ENCODE measurements at regions not wholly inside any gene's neighbourhood (a gene's known extent, or its start where the extent isn't known, plus 50 kb on each side); places are given as distances from the start of the nearest gene placed in this dataset.

DNA sequence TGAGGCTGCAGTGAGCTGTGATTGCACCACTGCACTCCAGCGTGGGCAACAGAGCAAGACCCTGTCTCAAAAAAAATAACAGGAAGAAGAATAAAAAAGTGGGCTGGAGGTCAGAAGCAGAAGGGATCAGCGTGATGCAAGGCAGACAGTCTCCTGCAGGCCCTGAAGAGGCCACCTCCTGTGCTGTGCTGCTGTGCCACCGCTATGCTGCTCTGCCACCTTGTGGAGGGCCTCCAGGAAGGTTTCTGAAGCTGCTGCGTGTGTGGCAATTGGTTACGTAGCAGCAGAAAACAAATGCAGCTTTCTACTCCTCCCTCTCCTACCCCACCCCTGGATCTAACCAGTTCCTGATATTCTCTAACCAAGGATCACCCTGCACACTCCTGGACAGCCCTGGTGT is 815.5 kb downstream of the KCNJ18 start:
- H3K4me3 ChIP-seq (ENCODE audit: low read length), result no peak overlapping the region
- TF ChIP-seq, protein P1, sequence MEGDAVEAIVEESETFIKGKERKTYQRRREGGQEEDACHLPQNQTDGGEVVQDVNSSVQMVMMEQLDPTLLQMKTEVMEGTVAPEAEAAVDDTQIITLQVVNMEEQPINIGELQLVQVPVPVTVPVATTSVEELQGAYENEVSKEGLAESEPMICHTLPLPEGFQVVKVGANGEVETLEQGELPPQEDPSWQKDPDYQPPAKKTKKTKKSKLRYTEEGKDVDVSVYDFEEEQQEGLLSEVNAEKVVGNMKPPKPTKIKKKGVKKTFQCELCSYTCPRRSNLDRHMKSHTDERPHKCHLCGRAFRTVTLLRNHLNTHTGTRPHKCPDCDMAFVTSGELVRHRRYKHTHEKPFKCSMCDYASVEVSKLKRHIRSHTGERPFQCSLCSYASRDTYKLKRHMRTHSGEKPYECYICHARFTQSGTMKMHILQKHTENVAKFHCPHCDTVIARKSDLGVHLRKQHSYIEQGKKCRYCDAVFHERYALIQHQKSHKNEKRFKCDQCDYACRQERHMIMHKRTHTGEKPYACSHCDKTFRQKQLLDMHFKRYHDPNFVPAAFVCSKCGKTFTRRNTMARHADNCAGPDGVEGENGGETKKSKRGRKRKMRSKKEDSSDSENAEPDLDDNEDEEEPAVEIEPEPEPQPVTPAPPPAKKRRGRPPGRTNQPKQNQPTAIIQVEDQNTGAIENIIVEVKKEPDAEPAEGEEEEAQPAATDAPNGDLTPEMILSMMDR (conservative IDR thresholded peaks at IDR 0.05; ENCODE audit: low read depth, low read length), result no peak
- DNase-seq (ENCODE audit: low read depth), result no peak

DNA sequence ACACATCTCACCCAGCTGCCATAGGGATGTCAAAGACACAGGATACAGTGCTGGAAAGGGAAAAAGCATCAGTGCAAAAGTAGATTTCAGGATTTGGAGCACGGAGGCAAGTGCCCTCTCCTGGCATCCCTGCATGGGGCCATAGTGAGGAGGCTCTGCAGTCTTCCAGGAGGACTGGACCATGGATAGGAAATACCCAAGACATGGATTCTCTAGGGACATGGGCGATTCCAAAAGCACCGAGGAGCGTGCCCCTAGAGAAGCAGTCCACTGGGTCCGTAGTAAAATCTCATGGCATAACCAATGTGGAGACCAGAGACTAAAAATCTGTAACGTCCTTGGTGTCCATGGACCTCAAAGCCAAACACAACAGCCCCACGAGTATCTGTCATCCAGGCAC is 818.2 kb downstream of the KCNJ18 start:
- no peak overlapping the region for H3K4me3 ChIP-seq (ENCODE audit: low read length)
- no peak for DNase-seq (ENCODE audit: low read depth)
- TF ChIP-seq, protein P1 (conservative IDR thresholded peaks at IDR 0.05; ENCODE audit: low read depth, low read length), result no peak

DNA sequence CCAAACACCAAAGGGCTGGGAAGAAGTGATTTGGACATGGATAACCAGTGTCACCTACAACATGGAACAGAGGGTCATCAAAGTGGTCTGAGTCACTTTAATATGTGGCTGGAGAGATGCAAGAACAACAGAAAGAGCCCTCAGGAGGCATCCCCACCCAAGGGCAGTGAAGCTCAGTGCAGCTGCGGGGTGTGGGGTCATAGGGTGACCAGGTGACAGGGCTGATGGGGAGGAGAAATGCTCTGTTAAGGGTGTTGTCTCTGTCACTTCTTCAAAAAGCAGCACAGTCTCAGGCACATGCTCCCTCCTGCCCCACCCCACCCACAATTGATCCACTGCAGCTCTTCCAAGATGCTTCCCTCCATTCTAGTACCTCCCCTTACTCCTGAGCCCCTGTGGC is 819.1 kb downstream of the KCNJ18 start:
- H3K4me3 ChIP-seq (ENCODE audit: low read length), result no peak overlapping the region
- DNase-seq (ENCODE audit: low read depth), result no peak
- TF ChIP-seq, protein P1 (conservative IDR thresholded peaks at IDR 0.05; ENCODE audit: low read depth, low read length), result no peak

DNA sequence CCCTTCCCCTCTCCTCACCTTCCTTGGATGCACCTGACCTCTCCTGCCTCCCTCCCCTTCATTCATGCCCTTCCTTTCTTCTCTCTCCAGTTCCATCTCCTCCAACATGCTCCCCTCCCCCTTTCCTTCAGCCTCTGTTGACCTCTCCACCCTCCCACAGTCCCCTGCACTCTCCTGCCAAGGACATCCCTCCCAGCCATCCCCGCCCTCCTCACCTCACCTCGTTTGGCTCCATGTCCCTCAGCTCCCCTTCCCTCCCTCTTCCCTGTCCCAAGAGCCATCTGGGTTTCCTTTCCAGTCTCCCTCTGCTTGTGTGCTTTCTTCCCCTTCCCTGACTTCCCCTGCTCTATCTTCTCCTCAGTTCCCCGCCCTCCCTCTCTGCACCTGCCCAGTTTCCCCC is 819.7 kb downstream of the KCNJ18 start:
- DNase-seq (ENCODE audit: low read depth), result no peak
- no peak overlapping the region for H3K4me3 ChIP-seq (ENCODE audit: low read length)
- TF ChIP-seq, protein P1 (conservative IDR thresholded peaks at IDR 0.05; ENCODE audit: low read depth, low read length), result no peak

DNA sequence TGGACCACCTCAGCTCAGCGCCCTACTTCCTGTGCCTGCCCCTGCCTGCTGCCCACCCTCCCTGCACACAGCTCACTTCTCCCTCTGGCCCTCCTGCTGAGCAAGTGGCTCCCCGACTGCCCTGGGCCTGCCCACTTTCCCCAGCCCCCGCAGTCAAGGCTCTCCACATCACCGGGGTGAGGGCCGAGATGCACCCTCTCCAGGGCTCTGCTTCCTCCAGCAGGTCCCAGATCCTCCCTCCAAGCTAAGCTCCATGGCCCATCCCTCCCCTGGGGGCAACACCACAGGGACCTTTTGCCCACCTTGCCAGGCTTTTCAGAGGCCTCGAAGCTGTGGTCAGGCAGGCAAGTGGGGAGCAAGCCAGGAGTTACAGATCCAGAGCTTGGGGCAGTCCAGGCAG is 820.2 kb downstream of the KCNJ18 start:
- no peak for DNase-seq (ENCODE audit: low read depth)
- H3K4me3 ChIP-seq (ENCODE audit: low read length), result no peak overlapping the region
- TF ChIP-seq, protein P1 (conservative IDR thresholded peaks at IDR 0.05; ENCODE audit: low read depth, low read length), result no peak

DNA sequence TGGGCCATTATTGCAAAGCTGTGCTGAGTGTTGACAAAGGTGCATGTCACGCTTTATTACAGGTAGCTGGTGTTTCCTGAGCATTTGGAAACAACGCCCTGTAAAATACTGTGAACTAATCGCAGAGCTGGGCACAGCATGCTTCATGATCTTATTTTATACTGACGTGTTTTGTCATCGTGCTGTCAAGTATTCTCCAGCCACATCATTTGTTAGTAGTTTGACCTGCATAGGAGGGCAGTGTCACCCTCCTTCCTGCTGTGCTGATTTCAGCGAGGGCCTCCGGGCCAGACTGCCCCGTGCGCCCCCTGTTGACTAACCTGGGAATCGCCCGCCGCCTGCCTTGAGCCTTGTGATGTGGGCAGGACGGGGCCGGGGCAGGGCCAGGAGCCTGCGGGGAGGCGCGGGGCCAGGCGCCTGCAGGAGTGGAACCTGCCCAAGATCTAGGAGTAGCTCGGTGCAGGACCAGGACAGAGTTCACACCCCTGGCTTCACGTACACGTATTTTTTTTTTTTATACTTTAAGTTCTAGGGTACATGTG is 820.7 kb downstream of the KCNJ18 start:
- DNase-seq (ENCODE audit: low read depth), result no peak
- TF ChIP-seq, protein P1 (conservative IDR thresholded peaks at IDR 0.05; ENCODE audit: low read depth, low read length), result no peak

DNA sequence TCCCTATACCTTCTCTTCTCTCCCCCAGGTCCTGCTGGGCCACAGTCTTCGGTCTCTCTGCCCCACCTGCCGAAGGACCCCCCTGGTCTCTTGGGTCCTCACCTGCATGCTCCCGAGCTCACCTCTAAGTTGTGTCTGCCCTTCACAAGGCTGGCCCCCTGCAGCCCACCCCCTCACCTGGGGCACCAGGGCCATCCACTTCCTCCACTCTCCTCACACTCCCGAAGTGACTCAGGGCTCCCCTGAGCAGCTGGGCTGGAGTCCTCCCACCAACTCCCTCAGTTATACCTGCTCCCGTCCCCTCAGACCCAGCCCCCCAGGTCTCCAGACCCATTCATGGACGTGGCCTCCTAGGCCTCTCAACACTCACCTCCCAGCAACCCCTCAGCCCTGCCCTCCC is 822.0 kb downstream of the KCNJ18 start:
- DNase-seq (ENCODE audit: low read depth), result no peak
- TF ChIP-seq, protein P1 (conservative IDR thresholded peaks at IDR 0.05; ENCODE audit: low read depth, low read length), result no peak
- no peak overlapping the region for H3K4me3 ChIP-seq (ENCODE audit: low read length)

More for the DNA sequence above, 820.7 kb downstream of the KCNJ18 start:
- no peak overlapping the region for H3K4me3 ChIP-seq (ENCODE audit: low read length)

All from retinal pigment epithelial cell (primary cell).